K562 (cell line): ENCODE measurements at regions not wholly inside any gene's neighbourhood (a gene's known extent, or its start where the extent isn't known, plus 50 kb on each side); places are given as distances from the start of the nearest gene placed in this dataset.

Source experiments
- ATAC-seq: fragments of 200-7000 bp; cut with Tn5 transposase; 3 replicates; pipeline ENCODE4 v1.9.1; 2020; ENCODE audit warnings: moderate library complexity
- BruUV-seq: library from RNA; stranded (reverse); fragments of 400-500 nt; replicated peaks from 2 replicates; lab custom pipeline; 2021; lab: Mats Ljungman, UMichigan
- CTCF ChIA-PET: fragments of 300-600 bp; formaldehyde crosslinking; extraction: SDS; loops from one replicate; lab custom pipeline; 2021; ENCODE audit warnings: low intra/inter-chr PET ratio; lab: Yijun Ruan, JAX
- POLR2A ChIA-PET: fragments of 300-600, 350-650 bp; sonication (Branson Sonifier 250); formaldehyde crosslinking; extraction: SDS; loops from one replicate; lab custom pipeline; 2021; ENCODE audit warnings: antibody characterized with exemption, inconsistent platforms; lab: Yijun Ruan, JAX
- DNase-seq, 4 experiments: peaks; one replicate each; pipeline versions ENCODE4 v3.0.0 to v3.0.0-alpha.2; 2011 to 2018; ENCODE audit warnings: low spot score in 3 of 4, mixed read lengths in 3 of 4; ENCODE audit errors: extremely low read depth in 1 of 4
- FAIRE-seq: peaks from 2 replicates; lab custom pipeline; 2011; peaks lifted over from hg19 to GRCh38; lab: Jason Lieb, UNC
- H2AFZ ChIP-seq: 2 replicates; pipeline ENCODE4 v1.6.0; 2011; ENCODE audit warnings: low read depth, low read length, control low read depth, inconsistent platforms
- H3K27ac ChIP-seq: fragments of 200-600 bp; 3 replicates; pipeline ENCODE4 v1.8.0; 2011; ENCODE audit warnings: low read depth, mild to moderate bottlenecking, control low read depth, inconsistent platforms, low read length, moderate library complexity, mixed read lengths; ENCODE audit errors: extremely low read depth
- H3K27me3 ChIP-seq, 2 experiments: fragments of 300-600 bp in 1 of 2; 2 replicates in 1 of 2; 3 replicates in 1 of 2; pipeline versions ENCODE4 v1.6.0 to v1.8.0; 2011; ENCODE audit warnings: inconsistent platforms in 2 of 2, low read length in 2 of 2, mild to moderate bottlenecking in 1 of 2, mixed read lengths in 1 of 2, moderate library complexity in 1 of 2; ENCODE audit not compliant: control insufficient read depth in 2 of 2, insufficient read depth in 2 of 2
- H3K36me3 ChIP-seq: fragments of 300-600 bp; 3 replicates; pipeline ENCODE4 v1.8.0; 2011; ENCODE audit warnings: mild to moderate bottlenecking, low read length, inconsistent platforms; ENCODE audit not compliant: control insufficient read depth, insufficient read depth
- H3K4me1 ChIP-seq, 2 experiments: fragments of 200-600 bp in 1 of 2; replicated peaks in 1 of 2; 2 replicates in 1 of 2; 3 replicates in 1 of 2; pipeline versions ENCODE4 v1.5.1 to v1.8.0; 2011; ENCODE audit warnings: inconsistent platforms in 2 of 2, low read length in 2 of 2, mild to moderate bottlenecking in 1 of 2, mixed read lengths in 1 of 2, moderate library complexity in 1 of 2; ENCODE audit not compliant: control insufficient read depth in 2 of 2, insufficient read depth in 2 of 2
- H3K4me2 ChIP-seq: 2 replicates; pipeline ENCODE4 v1.6.1; 2011; ENCODE audit warnings: low read length, control low read depth, inconsistent platforms, mixed read lengths; ENCODE audit not compliant: insufficient read depth
- H3K4me3 ChIP-seq: fragments of 200-600 bp; sonication (generic), shearing (Covaris generic); 2 replicates; pipeline ENCODE4 v1.5.1; 2016; ENCODE audit warnings: control low read depth, inconsistent platforms
- H3K79me2 ChIP-seq: fragments of 200-600 bp; 3 replicates; pipeline ENCODE4 v1.8.0; 2011; ENCODE audit warnings: low read length, inconsistent platforms; ENCODE audit not compliant: control insufficient read depth, insufficient read depth
- H3K9ac ChIP-seq, 2 experiments: 2 replicates each; pipeline versions ENCODE4 v1.6.0 to v1.6.1; 2011; ENCODE audit warnings: low read depth in 2 of 2, low read length in 2 of 2, control low read depth in 1 of 2, inconsistent platforms in 1 of 2, mild to moderate bottlenecking in 1 of 2, mixed read lengths in 1 of 2; ENCODE audit not compliant: insufficient read depth in 1 of 2
- H3K9me1 ChIP-seq: one replicate; pipeline ENCODE4 v1.6.0; 2011; ENCODE audit warnings: inconsistent platforms, mild to moderate bottlenecking, low read length, moderate library complexity; ENCODE audit not compliant: control insufficient read depth, insufficient read depth
- H3K9me3 ChIP-seq: replicated peaks from 2 replicates; pipeline ENCODE4 v1.5.1; 2011; ENCODE audit warnings: low read depth, low read length, inconsistent platforms; ENCODE audit not compliant: control insufficient read depth, insufficient read depth
- H4K20me1 ChIP-seq: replicated peaks from 2 replicates; pipeline ENCODE4 v1.6.1; 2011; ENCODE audit warnings: low read length, inconsistent platforms, mixed read lengths; ENCODE audit not compliant: control insufficient read depth, insufficient read depth
- CAMTA2 ChIP-seq: fragments of 250-450 bp; sonication (Bioruptor Pico); conservative IDR thresholded peaks from 2 replicates; pipeline ENCODE4 v1.5.1; 2022
- CBX3 ChIP-seq, 2 experiments: IDR thresholded peaks; 1 replicate in 1 of 2; 2 replicates in 1 of 2; pipeline ENCODE4 v1.6.1; 2012; ENCODE audit warnings: inconsistent platforms in 2 of 2, low read length in 2 of 2, borderline replicate concordance in 1 of 2, control low read depth in 1 of 2
- CC2D1A ChIP-seq: fragments of 450-650 bp; IDR thresholded peaks from 2 replicates; pipeline ENCODE4 v1.6.1; 2017; ENCODE audit warnings: mild to moderate bottlenecking
- ELF1 ChIP-seq: fragments of 200-800 bp; sonication (Bioruptor generic); IDR thresholded peaks from 2 replicates; pipeline ENCODE4 v1.6.1; 2016; ENCODE audit warnings: missing genetic modification characterization, missing compliant biosample characterization
- ELF4 ChIP-seq: fragments of 450-650 bp; formaldehyde crosslinking; IDR thresholded peaks from 2 replicates; pipeline ENCODE4 v1.4.0; 2022; ENCODE audit warnings: missing genetic modification characterization
- ERF ChIP-seq: fragments of 450-650 bp; formaldehyde crosslinking; IDR thresholded peaks from 2 replicates; pipeline ENCODE4 v1.4.0; 2020; ENCODE audit warnings: mild to moderate bottlenecking, mixed read lengths
- FOXK1 ChIP-seq: sonication (generic); formaldehyde crosslinking; IDR thresholded peaks from 2 replicates; pipeline ENCODE4 v1.8.0; 2022; ENCODE audit warnings: missing genetic modification reagents, mild to moderate bottlenecking, borderline replicate concordance
- HDAC3 ChIP-seq: fragments of 450-650 bp; IDR thresholded peaks from 2 replicates; pipeline ENCODE4 v1.6.1; 2018; ENCODE audit warnings: borderline replicate concordance, mild to moderate bottlenecking, moderate library complexity; ENCODE audit not compliant: partially characterized antibody
- KDM2B ChIP-seq: fragments of 250-450 bp; sonication (Bioruptor Pico); IDR thresholded peaks from 2 replicates; pipeline ENCODE4 v1.8.0; 2021; ENCODE audit warnings: mild to moderate bottlenecking, moderate library complexity
- MAFF ChIP-seq: IDR thresholded peaks from 2 replicates; pipeline ENCODE4 v1.6.1; 2012; ENCODE audit warnings: low read length, improper control_type of control experiment
- MCM2 ChIP-seq: fragments of 450-650 bp; IDR thresholded peaks from 2 replicates; pipeline ENCODE4 v1.6.1; 2017; ENCODE audit warnings: low read depth, mild to moderate bottlenecking
- NR1H2 ChIP-seq: sonication (generic); formaldehyde crosslinking; IDR thresholded peaks from 2 replicates; pipeline ENCODE4 v1.4.0; 2020; ENCODE audit warnings: mild to moderate bottlenecking, missing genetic modification reagents
- POLR2G ChIP-seq: fragments of 200-400 bp; formaldehyde crosslinking; IDR thresholded peaks from 2 replicates; pipeline ENCODE4 v1.6.1; 2017; ENCODE audit warnings: low read depth, mild to moderate bottlenecking, antibody characterized with exemption, low read length, moderate library complexity
- PRPF4 ChIP-seq: fragments of 200-400 bp; formaldehyde crosslinking; IDR thresholded peaks from one replicate; pipeline ENCODE4 v1.6.1; 2017; ENCODE audit warnings: low read length, low read depth, mild to moderate bottlenecking; ENCODE audit not compliant: insufficient read depth, poor library complexity, severe bottlenecking
- PTTG1 ChIP-seq: fragments of 450-650 bp; IDR thresholded peaks from 2 replicates; pipeline ENCODE4 v1.6.1; 2016; ENCODE audit warnings: low read depth, mild to moderate bottlenecking, missing genetic modification characterization, missing compliant biosample characterization
- SIN3B ChIP-seq: fragments of 450-650 bp; IDR thresholded peaks from 2 replicates; pipeline ENCODE4 v1.6.1; 2017; ENCODE audit warnings: low read depth, mild to moderate bottlenecking, moderate library complexity
- SRF ChIP-seq, 2 experiments: fragments of 250-450, 450-650 bp in 1 of 2; sonication (Bioruptor Pico) in 1 of 2; sonication (generic) in 1 of 2; formaldehyde crosslinking; IDR thresholded peaks; 2 replicates each; pipeline versions ENCODE4 v1.5.0 to v1.5.1; 2020 to 2022; ENCODE audit warnings: mild to moderate bottlenecking in 1 of 2, missing genetic modification reagents in 1 of 2
- SRSF3 ChIP-seq: fragments of 200-400 bp; formaldehyde crosslinking; IDR thresholded peaks from 2 replicates; pipeline ENCODE4 v1.6.1; 2016; ENCODE audit warnings: mild to moderate bottlenecking, low read length, moderate library complexity; ENCODE audit not compliant: insufficient read depth
- ZNF785 ChIP-seq: fragments of 250-450 bp; sonication (Bioruptor Pico); IDR thresholded peaks from 2 replicates; pipeline ENCODE4 v1.4.0; 2020; ENCODE audit warnings: mild to moderate bottlenecking
- WGBS: fragments of 100-300 bp; shearing (Covaris generic); methylation state at CpG from one replicate; pipeline ENCODE4 v1.1.6; 2016; ENCODE audit warnings: low coverage, mixed read lengths; ENCODE audit not compliant: insufficient coverage; ENCODE audit errors: missing lambda C conversion rate; 5-methylcytosine and 5-hydroxymethylcytosine counted together
- in situ Hi-C: fragments of 300-500 bp; cut with MboI; formaldehyde crosslinking; loops from 4 replicates; pipeline ENCODE4 v1.15.0; 2018; ENCODE audit warnings: inconsistent platforms, mixed read lengths
- intact Hi-C: fragments of 100-400 bp; cut with micrococcal nuclease; formaldehyde crosslinking; loops from 2 replicates; pipeline ENCODE4 v1.14.2; 2022
- TF ChIP-seq, protein P1 (sequence below): sonication (generic); formaldehyde crosslinking; IDR thresholded peaks from 2 replicates; pipeline ENCODE4 v1.8.0; 2022; ENCODE audit warnings: missing genetic modification reagents, mild to moderate bottlenecking, borderline replicate concordance

DNA sequence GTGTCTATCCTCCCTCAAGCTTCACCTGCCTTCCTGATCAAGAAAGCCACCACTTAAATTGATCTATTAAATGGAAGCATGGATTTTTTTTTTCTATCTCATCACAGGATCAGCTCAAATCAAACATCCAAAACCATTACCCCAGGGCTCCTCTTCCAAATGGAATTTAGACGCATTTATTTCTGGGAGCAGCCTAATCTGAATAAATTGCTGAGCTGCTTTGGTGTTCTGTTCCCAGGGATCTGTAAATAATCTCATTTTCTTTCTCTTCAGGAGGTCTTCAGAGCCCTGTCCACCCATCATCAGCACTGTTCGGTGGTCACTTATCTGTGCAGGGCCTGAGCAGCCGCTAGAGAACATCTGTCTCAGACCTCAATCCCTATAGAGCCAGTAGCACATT lies 695.4 kb upstream of the TMEM132C start:
- BruUV-seq, result no TSS peak
- H3K4me3 ChIP-seq, result no peak overlapping the region
- DNase-seq (no peak), ATAC-seq (no peak), FAIRE-seq (no peak)
- WGBS, result 6% methylated on average over 3 of the region's 3 CpGs
- no peak overlapping the region for H3K9ac ChIP-seq
- H3K79me2 ChIP-seq, result no peaks in the 10 kb centered on the region
- H4K20me1 ChIP-seq, result no peaks in the 10 kb centered on the region
- H3K36me3 ChIP-seq, result no peaks in the 10 kb centered on the region
- no peaks in the 10 kb centered on the region for H3K9me1 ChIP-seq
- no peaks in the 10 kb centered on the region for H3K27me3 ChIP-seq
- no peak overlapping the region for H3K27ac ChIP-seq
- in situ Hi-C loops, result no loop called here
- H3K4me2 ChIP-seq, result no peak overlapping the region
- H3K4me1 ChIP-seq, result no peaks in the 10 kb centered on the region
- no peak overlapping the region for H2AFZ ChIP-seq
- intact Hi-C loops, result no loop called here
- no peaks in the 10 kb centered on the region for H3K9me3 ChIP-seq
- TF ChIP-seq CBX3 (IDR thresholded peaks at IDR 0.05; ENCODE audit: borderline replicate concordance in 1 of 2, low read length in 2 of 2) (no peak), NR1H2 (CRISPR knock-in tag) (no peak), FOXK1 (CRISPR knock-in tag) (no peak), SRSF3 (no peak), KDM2B (no peak), ERF (CRISPR knock-in tag) (no peak), ZNF785 (CRISPR knock-in tag) (no peak), PTTG1 (no peak), HDAC3 (no peak), ELF1 (tag) (no peak), SIN3B (no peak), POLR2G (no peak), SRF (CRISPR knock-in tag; IDR thresholded peaks at IDR 0.05) (no peak), CC2D1A (no peak), PRPF4 (no peak), MCM2 (no peak), ELF4 (CRISPR knock-in tag) (no peak), MAFF (no peak), CAMTA2 (CRISPR knock-in tag) (no peak)
- TF ChIP-seq, protein P1, sequence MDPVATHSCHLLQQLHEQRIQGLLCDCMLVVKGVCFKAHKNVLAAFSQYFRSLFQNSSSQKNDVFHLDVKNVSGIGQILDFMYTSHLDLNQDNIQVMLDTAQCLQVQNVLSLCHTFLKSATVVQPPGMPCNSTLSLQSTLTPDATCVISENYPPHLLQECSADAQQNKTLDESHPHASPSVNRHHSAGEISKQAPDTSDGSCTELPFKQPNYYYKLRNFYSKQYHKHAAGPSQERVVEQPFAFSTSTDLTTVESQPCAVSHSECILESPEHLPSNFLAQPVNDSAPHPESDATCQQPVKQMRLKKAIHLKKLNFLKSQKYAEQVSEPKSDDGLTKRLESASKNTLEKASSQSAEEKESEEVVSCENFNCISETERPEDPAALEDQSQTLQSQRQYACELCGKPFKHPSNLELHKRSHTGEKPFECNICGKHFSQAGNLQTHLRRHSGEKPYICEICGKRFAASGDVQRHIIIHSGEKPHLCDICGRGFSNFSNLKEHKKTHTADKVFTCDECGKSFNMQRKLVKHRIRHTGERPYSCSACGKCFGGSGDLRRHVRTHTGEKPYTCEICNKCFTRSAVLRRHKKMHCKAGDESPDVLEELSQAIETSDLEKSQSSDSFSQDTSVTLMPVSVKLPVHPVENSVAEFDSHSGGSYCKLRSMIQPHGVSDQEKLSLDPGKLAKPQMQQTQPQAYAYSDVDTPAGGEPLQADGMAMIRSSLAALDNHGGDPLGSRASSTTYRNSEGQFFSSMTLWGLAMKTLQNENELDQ (CRISPR knock-in tag), result no peak
- ChIA-PET CTCF (no interaction called here), POLR2A (interaction anchor here (0.6 kb wide), 1 partner anchor 1501 kb away, joined by 4 read pairs; no protein-coding TSS in a partner anchor)
